NCI-H82 treated with DMSO at 0.1 percent for 48 hours (cell line): ENCODE measurements at regions not wholly inside any gene's neighbourhood (a gene's known extent, or its start where the extent isn't known, plus 50 kb on each side); places are given as distances from the start of the nearest gene placed in this dataset.
A peak's percentile ranks its signal among the peaks of the same experiment; 100 is the strongest.
"Not testable (repeated sequence)": the region's sequence is repeated elsewhere in the genome, so short reads cannot be mapped to it uniquely, and the experiment has no call there.

Experiments used
- DNase-seq: peaks from one replicate; lab custom pipeline; 2025; ENCODE audit not compliant: unreplicated experiment; lab: John Stamatoyannopoulos, UW

- not testable (repeated sequence) for DNase-seq
These were observed 780.7 kb upstream of the POU3F4 start for GRCh38 chrX:82727436-82727835.

GRCh38 chrX:82732861-82733260 lies 775.2 kb upstream of the POU3F4 start:
- DNase-seq: no peak

GRCh38 chrX:82734140-82734539 lies 774.0 kb upstream of the POU3F4 start:
- DNase-seq: peak; percentile 16

- not testable (repeated sequence) for DNase-seq
These were observed 769.8 kb upstream of the POU3F4 start for GRCh38 chrX:82738313-82738712.

- DNase-seq: no peak
These were observed 765.7 kb upstream of the POU3F4 start for GRCh38 chrX:82742351-82742750.

- not testable (repeated sequence) for DNase-seq
These were observed 762.4 kb upstream of the POU3F4 start for GRCh38 chrX:82745725-82746124.

GRCh38 chrX:82748906-82749505 lies 759.1 kb upstream of the POU3F4 start:
- DNase-seq: no peak

- no peak for DNase-seq
These were observed 751.8 kb upstream of the POU3F4 start for GRCh38 chrX:82756272-82756671.

- DNase-seq: no peak
These were observed 750.5 kb upstream of the POU3F4 start for GRCh38 chrX:82757614-82758013.

GRCh38 chrX:82764521-82764920 lies 743.6 kb upstream of the POU3F4 start:
- no peak for DNase-seq

- no peak for DNase-seq
These were observed 742.3 kb upstream of the POU3F4 start for GRCh38 chrX:82765811-82766210.

- no peak for DNase-seq
These were observed 732.7 kb upstream of the POU3F4 start for GRCh38 chrX:82775426-82775825.

- no peak for DNase-seq
These were observed 726.1 kb upstream of the POU3F4 start for GRCh38 chrX:82782014-82782413.

GRCh38 chrX:82812902-82813301 lies 695.2 kb upstream of the POU3F4 start:
- DNase-seq: not testable (repeated sequence)

- no peak for DNase-seq
These were observed 694.4 kb upstream of the POU3F4 start for GRCh38 chrX:82813671-82814078.

GRCh38 chrX:82816001-82816400 lies 692.1 kb upstream of the POU3F4 start:
- DNase-seq: no peak

- DNase-seq: no peak
These were observed 691.5 kb upstream of the POU3F4 start for GRCh38 chrX:82816562-82816961.

GRCh38 chrX:82842286-82842685 lies 665.8 kb upstream of the POU3F4 start:
- no peak for DNase-seq

GRCh38 chrX:82848111-82848510 lies 660.0 kb upstream of the POU3F4 start:
- no peak for DNase-seq
